GM18505 (cell line): ENCODE measurements at regions not wholly inside any gene's neighbourhood (a gene's known extent, or its start where the extent isn't known, plus 50 kb on each side); places are given as distances from the start of the nearest gene placed in this dataset.

Experiments
- ATAC-seq: cut with Tn5 transposase; IDR thresholded peaks from one replicate; pipeline ENCODE4 v1.9.1; 2021; ENCODE audit not compliant: unreplicated experiment
- POLR2A ChIP-seq: IDR thresholded peaks from 4 replicates; pipeline ENCODE4 v1.6.1; 2011; ENCODE audit warnings: borderline replicate concordance; ENCODE audit not compliant: insufficient read depth, insufficient read length; ENCODE audit errors: extremely low read depth

DNA sequence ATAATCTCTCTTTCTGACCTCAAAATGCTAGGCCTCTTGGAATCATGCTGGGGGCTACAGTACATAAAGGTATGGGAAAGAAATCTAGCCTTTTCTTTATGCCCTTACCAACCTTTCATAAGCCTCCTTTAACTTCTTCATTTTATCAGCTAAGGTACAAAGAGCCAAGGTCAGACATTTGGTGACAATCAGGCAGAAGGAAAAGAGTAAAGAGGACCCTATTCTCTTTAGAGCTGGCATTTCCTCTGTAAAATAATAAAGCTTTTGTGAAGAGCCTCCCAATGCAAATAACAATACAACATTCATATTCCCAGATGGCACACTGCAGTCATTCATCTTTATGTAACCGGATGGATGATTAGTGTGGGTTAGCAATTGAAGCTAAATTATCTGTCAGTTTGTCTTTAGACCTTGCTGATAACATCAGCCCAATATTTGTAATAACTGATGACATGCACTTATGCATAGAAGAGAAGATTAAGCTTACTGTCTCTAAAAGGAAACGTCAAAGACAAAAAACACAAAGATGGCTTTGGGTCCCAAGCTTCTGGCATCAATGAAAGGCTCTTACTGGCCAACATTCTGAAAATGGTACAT is 163.1 kb downstream of the IBTK start:
- ATAC-seq = no peak
- TF ChIP-seq POLR2A = no peak

DNA sequence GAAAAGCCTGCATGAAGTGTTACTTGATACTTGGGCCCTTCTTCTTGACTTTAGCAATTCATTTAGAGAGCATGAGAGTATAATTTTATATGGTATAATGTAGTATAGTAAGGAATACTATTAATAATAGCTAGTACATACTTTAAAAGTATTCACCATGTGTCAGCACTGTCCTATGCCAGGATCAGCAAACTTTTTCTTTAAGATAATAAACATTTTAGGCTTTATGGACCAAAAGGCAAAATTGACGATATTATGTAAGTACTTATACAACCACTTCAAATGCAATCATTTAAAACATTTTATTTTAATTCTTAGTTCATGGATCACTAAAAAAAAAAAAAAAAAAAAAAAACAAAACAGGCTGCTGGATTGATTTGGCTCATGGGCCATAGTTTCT is 163.9 kb downstream of the IBTK start:
- no peak for TF ChIP-seq POLR2A
- ATAC-seq = no peak

DNA sequence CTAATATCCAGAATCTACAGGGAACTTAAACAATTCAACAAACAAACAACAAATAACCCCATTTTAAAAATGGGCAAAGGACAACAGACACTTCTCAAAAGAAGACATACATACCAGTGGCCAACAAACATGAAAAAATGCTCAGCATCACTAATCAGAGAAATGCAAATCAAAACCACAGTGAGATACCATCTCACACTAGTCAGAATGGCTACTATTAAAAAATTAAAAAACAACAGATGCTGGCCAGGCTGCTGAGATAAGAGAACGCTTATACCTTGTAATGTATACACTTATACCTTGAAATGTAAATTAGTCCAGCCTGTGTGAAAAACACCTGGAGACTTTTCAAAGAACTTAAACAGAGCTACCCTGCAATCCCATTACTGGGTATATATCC is 166.8 kb downstream of the IBTK start:
- no peak for TF ChIP-seq POLR2A
- ATAC-seq = no peak

DNA sequence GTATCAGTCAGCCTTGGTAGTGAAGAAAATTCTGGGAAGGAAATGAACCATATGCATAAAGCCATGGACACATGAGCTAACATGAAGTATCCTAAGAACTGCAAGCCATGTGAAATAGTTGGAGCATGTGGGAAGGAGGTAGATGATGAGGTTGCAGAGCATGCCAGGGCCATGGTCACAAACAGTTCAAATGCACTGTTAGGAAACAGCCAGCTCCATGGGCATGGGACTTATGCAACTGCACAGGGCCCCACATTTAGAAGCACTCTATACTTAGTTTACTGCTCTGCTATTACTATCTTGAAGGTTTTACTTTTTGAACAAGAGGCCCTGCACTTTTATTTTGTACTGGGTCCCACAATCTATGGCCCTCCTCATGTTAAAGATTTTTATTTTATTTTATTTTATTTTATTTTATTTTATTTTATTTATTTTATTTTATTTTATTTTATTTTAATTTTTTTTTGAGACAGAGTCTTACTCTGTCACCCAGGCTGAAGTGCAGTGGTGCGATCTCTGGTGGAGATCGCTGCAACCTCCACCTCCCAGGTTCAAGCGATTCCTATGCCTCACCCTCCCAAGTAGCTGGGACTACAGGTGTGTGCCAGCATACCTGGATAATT is 169.1 kb downstream of the IBTK start:
- no peak for ATAC-seq
- no peak for TF ChIP-seq POLR2A

DNA sequence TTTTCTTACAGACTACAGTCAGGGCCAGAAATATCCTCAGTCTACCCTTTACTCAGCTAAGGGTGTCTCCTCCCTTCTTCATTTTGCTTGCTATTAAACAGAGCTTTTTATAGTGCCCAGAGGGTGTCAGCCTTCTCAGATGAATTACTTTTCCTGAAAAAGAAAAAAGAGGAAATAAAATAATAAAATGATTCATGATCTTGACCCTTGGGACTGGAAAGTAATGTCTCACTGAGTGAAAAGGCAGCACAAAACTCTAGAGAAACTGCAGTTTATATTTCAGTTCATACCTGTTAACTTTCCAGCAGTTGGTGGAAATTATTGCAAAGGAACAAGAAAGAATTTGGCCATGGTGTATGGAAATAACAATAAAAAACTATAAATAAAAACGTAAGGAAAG is 170.6 kb downstream of the IBTK start:
- no peak for TF ChIP-seq POLR2A

DNA sequence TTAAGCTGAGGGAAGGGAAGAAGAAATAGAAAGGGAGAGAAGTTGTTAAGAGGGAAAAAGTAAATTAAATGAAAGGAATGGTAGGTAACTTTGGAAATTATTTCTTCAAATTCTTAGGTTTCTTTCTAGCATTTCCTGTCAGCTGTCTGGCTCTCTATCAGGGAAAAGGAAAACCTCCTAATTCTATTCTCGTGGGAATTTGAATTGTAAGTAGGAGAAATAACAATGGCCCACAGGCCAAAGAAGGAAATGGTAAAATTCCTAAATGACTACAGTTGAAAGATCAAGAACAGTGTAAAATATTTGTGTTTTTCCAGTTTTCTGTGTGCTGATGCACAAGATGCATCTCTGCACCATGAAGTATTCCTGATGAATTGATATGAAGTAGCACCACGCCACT is 173.0 kb downstream of the IBTK start:
- TF ChIP-seq POLR2A = no peak
- no peak for ATAC-seq

More for the DNA sequence above, 170.6 kb downstream of the IBTK start:
- ATAC-seq = no peak

DNA sequence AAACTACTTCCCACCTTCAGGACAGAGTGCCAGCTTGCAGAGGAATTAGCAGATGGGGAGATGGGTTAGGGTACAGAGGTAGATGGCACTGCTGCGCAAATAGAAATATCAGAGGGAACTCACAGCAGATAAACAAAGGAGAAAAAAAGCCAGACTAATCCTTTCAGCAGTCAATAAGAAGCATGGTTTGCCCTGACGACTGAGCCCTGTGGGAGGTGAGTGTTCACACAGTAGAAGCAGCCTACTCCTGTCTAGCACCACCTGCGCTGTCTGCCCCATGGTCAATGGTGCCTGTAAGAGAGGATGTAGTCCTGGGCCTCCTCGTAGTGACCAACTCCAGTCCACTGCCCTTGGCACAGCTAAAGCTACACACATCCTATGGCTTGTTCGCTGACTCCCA is 174.1 kb downstream of the IBTK start:
- no peak for TF ChIP-seq POLR2A
- ATAC-seq = no peak

DNA sequence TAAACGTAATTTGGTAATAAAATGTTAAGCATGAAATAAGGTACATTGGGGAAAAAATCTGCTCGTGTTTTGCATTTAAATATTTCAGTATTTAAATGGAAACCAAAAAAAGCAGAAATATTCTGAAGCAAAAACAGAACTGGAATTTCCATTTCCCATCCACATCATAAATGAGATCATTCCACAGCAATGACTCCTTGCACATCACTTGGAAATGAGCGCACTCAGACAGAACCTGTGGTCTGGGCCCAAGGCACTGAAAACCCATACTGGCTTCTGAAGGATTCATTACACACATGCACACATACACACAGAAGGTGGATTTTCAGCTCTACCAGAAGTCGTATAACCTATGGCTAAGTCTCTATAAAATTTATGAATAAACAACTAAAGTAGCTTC is 174.8 kb downstream of the IBTK start:
- no peak for ATAC-seq
- no peak for TF ChIP-seq POLR2A

DNA sequence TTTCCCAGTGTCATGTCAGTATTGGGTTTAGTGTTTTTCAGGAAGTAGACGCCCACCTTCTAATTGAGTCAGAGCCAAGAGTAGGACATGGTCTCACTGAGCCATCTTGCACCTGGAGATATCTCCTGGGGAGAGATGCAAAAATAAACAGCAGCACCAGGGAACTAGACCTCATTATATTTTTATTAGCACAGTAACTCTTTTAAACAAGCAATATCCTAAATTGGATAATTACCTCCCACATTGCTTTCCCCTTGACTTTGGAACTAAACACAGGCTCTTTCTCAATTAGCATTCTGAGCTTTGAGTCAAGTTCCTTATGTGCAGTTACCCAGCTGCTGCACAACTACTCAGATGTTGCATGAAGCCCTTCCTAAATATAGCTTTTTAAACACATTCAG is 175.4 kb downstream of the IBTK start:
- no peak for TF ChIP-seq POLR2A
- no peak for ATAC-seq

DNA sequence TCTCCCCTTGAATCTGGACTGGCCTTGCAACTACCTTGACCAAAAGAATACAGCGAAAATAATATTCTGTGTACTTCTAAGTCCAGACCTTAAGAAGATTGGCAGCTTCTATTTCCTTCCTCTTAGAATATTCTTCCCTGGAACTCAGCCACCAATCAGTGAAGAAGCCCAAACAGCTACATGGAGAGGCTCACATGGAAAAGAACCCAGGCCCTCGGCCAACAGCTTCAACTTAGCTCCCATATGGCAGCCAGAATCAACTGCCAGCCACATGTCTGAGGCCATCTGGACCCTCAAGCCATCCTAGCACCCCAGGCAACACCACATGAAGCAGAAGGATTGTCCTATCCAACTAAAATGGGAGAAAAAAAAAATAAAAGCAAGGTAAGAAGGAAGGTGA is 178.8 kb downstream of the IBTK start:
- no peak for ATAC-seq
- no peak for TF ChIP-seq POLR2A

DNA sequence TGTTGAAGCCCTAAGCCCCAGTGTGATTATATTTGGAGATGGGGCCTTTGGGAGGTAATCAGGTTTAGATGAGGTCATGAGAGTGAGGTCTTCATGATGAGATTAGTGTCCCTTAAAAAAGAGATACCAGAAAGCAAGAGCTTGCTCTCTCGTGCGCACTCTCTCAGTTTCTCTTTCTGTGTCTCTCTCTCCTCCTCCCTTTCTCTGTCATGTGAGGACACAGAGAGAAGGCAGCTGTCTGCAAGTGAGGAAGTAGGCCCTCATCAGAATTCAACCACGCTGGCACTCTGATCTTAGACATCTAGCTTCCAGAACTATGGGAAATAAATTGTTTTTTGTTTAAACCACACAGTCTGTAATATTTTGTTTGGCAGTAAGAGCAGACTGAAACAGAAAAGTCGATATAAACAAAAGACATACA is 180.5 kb downstream of the IBTK start:
- no peak for TF ChIP-seq POLR2A
- peak; percentile 98 for ATAC-seq

DNA sequence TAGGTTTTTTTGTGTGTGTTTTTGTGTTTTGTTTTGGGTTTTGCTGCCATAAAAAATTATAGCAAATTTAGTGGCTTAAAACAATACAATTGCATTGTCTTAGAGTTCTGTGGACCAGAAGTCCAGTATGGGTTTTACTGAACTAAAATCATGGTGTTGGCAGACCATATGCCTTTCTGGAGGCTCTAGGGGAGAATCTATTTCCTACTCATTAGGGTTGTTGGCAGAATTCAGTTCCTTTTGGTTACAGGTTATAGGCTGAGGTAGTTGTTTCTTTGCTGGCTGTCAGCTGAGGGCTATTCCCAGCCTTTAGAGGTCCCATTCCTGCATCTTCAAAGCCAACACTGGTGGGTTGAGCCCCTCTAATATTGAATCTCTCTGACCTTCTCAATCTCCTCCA is 181.3 kb downstream of the IBTK start:
- TF ChIP-seq POLR2A = no peak
- ATAC-seq = no peak

DNA sequence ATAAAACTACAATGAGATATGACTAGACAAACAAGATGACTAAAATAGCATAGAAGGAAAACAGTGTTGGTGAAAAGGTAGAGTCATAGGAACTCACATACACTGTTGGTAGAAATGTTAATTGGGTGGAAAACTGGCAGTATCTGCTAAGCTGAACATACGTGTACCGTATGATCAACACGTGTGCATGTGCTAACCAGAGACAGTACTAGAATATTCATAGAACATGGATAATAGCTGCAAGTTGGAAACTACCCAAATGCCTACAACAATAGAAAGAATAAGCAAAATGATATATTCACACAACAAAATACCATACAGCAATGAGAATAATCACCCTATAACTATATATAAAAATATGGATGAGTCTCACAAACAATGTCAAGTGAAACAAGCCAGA is 184.0 kb downstream of the IBTK start:
- ATAC-seq = no peak
- TF ChIP-seq POLR2A = no peak

DNA sequence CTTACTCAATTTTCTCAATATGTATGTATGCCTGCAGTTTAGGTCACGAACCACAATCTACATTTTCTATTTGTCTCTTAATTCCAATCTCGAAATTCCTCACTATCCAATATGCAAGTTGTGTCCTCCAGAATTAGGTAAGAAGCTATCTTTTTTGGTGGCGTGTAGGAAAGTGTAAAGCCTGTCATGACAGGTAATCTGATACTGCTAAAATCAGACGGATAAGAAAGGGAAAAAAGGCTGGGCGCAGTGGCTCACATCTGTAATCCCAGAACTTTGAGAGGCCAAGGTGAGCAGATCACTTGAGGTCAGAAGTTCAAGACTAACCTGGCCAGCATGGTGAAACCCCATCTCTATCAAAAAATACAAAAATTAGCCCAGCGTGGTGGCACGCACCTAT is 185.3 kb downstream of the IBTK start:
- ATAC-seq = no peak
- no peak for TF ChIP-seq POLR2A
